Heart left ventricle (tissue), 16 donors: ENCODE measurements at regions not wholly inside any gene's neighbourhood (a gene's known extent, or its start where the extent isn't known, plus 50 kb on each side); places are given as distances from the start of the nearest gene placed in this dataset.

Source experiments
- ATAC-seq, 4 donors: fragments of 200-7000 bp; cut with Tn5 transposase; one replicate each; pipeline ENCODE4 v1.9.1; 2020 to 2022; ENCODE audit warnings: moderate library complexity in 4 of 4, mild to moderate bottlenecking in 3 of 4, moderate number of reproducible peaks in 1 of 4
- DNase-seq, 5 donors: peaks; one replicate each; pipeline ENCODE4 v3.0.0-alpha.2; 2020
- H3K27ac ChIP-seq, 12 donors: fragments of 200-600 bp; sonication (generic) in 4 of 12; one replicate each; pipeline versions ENCODE4 v1.5.0 to v1.8.0; 2016 to 2022; ENCODE audit warnings: mild to moderate bottlenecking in 2 of 12
- H3K27me3 ChIP-seq, 9 donors: fragments of 200-600 bp; sonication (generic) in 2 of 9; one replicate each; pipeline versions ENCODE4 v1.5.1 to v1.8.0; 2016 to 2022; ENCODE audit warnings: mild to moderate bottlenecking in 3 of 9
- H3K36me3 ChIP-seq, 9 donors: fragments of 200-600 bp; sonication (generic) in 2 of 9; one replicate each; pipeline versions ENCODE4 v1.5.0 to v1.8.0; 2018 to 2022; ENCODE audit warnings: mild to moderate bottlenecking in 2 of 9
- H3K4me1 ChIP-seq, 12 donors: fragments of 200-600 bp; sonication (generic) in 4 of 12; one replicate each; pipeline versions ENCODE4 v1.5.0 to v1.8.0; 2016 to 2022; ENCODE audit warnings: mild to moderate bottlenecking in 3 of 12
- H3K4me3 ChIP-seq, 12 donors: fragments of 200-600 bp; sonication (generic) in 4 of 12; one replicate each; pipeline versions ENCODE4 v1.5.0 to v1.8.0; 2017 to 2022; ENCODE audit warnings: mild to moderate bottlenecking in 9 of 12, moderate library complexity in 4 of 12
- H3K9me3 ChIP-seq, 12 donors: fragments of 200-600 bp; sonication (generic) in 4 of 12; one replicate each; pipeline versions ENCODE4 v1.5.0 to v1.8.0; 2016 to 2022; ENCODE audit warnings: mild to moderate bottlenecking in 1 of 12
- CTCF ChIP-seq, 12 donors: fragments of 200-600 bp; sonication (generic) in 4 of 12; IDR thresholded peaks; one replicate each; pipeline versions ENCODE4 v1.5.0 to v1.8.0; 2018 to 2022; ENCODE audit warnings: antibody characterized with exemption in 12 of 12, mild to moderate bottlenecking in 5 of 12
- POLR2A ChIP-seq, 2 donors: fragments of 450-650 bp; IDR thresholded peaks; one replicate each; pipeline ENCODE4 v1.6.1; 2017; ENCODE audit warnings: antibody characterized with exemption in 2 of 2, mild to moderate bottlenecking in 2 of 2, moderate library complexity in 2 of 2
- WGBS, 4 donors: extraction: QIAGEN DNeasy Blood & Tissue Kit in 2 of 4; methylation state at CpG; one replicate each; pipeline versions ENCODE4 v1.1.5 to v1.1.7; 2013 to 2018; 5-methylcytosine and 5-hydroxymethylcytosine counted together
- intact Hi-C, 10 donors: fragments of 100-400 bp; cut with DNase I; formaldehyde crosslinking; loops; one replicate each; pipeline versions ENCODE4 v1.11.1 to v1.14.2; 2022
- donor health status: ischemic (EF 13 %, LVEDD 7.1; RV severe dilation, severe dysfunction).
- donor health status: healthy with polysubstance abuse.
- donor health status: DM: no; HTN: yes; CAD: no.
- donor health status: DM: no; HTN: no; CAD: no.
- donor health status: ischemic (EF 25% LVEDD 6.9; RV normal size, moderate dysfunction).
- donor health status: ischemic (EF 25% LVEDD 5.7; RV mildly dilated, moderate dysfunction).
- donor health status: healthy.
- donor health status: DM: yes; HTN: yes; CAD: no.
- donor health status: ischemic (EF 35%, LVEDD 5.7; RV mildly dilated, moderate dysfunction).
- donor health status: nonischemic (EF 11% LVEDD 7.7; RV severe dilation, severe dysfunction).
- donor health status: DM: yes; HTN: yes; CAD: no.
- donor health status: PGD.
- donor health status: ischemic (EF 29% LVEDD 5.4; RV normal size, mild dysfunction).
- donor health status: nonischemic (EF 23%, LVEDD 6.1; RV moderate dilation, normal function).

GRCh38 chr6:33923857-33924514 lies 120.2 kb upstream of the MLN start:
- Histone ChIP-seq H3K36me3 (no peaks in the 10 kb centered on the region), H3K27me3 (no peaks in the 10 kb centered on the region), H3K9me3 (peaks cover 0 to 8% (median 0%) of the 10 kb centered on the region in 12 donors), H3K27ac (no peak overlapping the region), H3K4me1 (peaks cover 0 to 2% (median 0%) of the 10 kb centered on the region in 12 donors), H3K4me3 (no peak overlapping the region)
- DNase-seq: no peak
- no peak for ATAC-seq
- TF ChIP-seq POLR2A (IDR thresholded peaks at IDR 0.05) (no peak), CTCF (IDR thresholded peaks at IDR 0.05) (no peak)
- intact Hi-C loops: no loop called here
- 60 to 73% (median 62%) methylated on average over 8 to 10 of the region's 10 CpGs for WGBS, 4 donors

GRCh38 chr6:33921745-33922144 lies 117.9 kb upstream of the MLN start:
- ATAC-seq: no peak
- TF ChIP-seq POLR2A (IDR thresholded peaks at IDR 0.05) (no peak), CTCF (IDR thresholded peaks at IDR 0.05) (no peak)

GRCh38 chr6:33918175-33918695 lies 114.4 kb upstream of the MLN start:
- Histone ChIP-seq H3K36me3 (no peaks in the 10 kb centered on the region), H3K4me1 (peaks cover 0 to 17% (median 0%) of the 10 kb centered on the region in 12 donors), H3K9me3 (no peaks in the 10 kb centered on the region), H3K27ac (no peak overlapping the region), H3K27me3 (peaks cover 0 to 16% (median 0%) of the 10 kb centered on the region in 9 donors), H3K4me3 (no peak overlapping the region)
- WGBS, 4 donors: 52 to 67% (median 64%) methylated on average over 6 to 8 of the region's 8 CpGs
- intact Hi-C loops: no loop called here
- DNase-seq: peak in 1 of 5 donors; percentile 37
- ATAC-seq: no peak
- TF ChIP-seq POLR2A (IDR thresholded peaks at IDR 0.05) (no peak), CTCF (IDR thresholded peaks at IDR 0.05) (no peak)

More at GRCh38 chr6:33921745-33922144, 117.9 kb upstream of the MLN start:
- no peaks in the 10 kb centered on the region for H3K36me3 ChIP-seq
- H3K27me3 ChIP-seq: peaks cover 0 to 16% (median 0%) of the 10 kb centered on the region in 9 donors
- H3K9me3 ChIP-seq: no peaks in the 10 kb centered on the region
- DNase-seq: no peak
- H3K4me1 ChIP-seq: no peaks in the 10 kb centered on the region
- H3K4me3 ChIP-seq: no peak overlapping the region
- no peak overlapping the region for H3K27ac ChIP-seq
- intact Hi-C loops: no loop called here
- 87 to 92% (median 91%) methylated on average over 5 of the region's 5 CpGs for WGBS, 4 donors

GRCh38 chr6:33915134-33915533 lies 111.3 kb upstream of the MLN start:
- peak in 3 of 5 donors; percentile 52 to 53 (median 52) for DNase-seq

More at GRCh38 chr6:33915134-33915533, 111.3 kb upstream of the MLN start:
- ATAC-seq: peak in 1 of 4 donors; percentile 65
- H3K9me3 ChIP-seq: no peaks in the 10 kb centered on the region
- no peak overlapping the region for H3K4me3 ChIP-seq
- no peaks in the 10 kb centered on the region for H3K36me3 ChIP-seq
- H3K4me1 ChIP-seq: peaks cover 0 to 17% (median 0%) of the 10 kb centered on the region in 12 donors
- peaks cover 0 to 16% (median 0%) of the 10 kb centered on the region in 9 donors for H3K27me3 ChIP-seq
- no peak overlapping the region for H3K27ac ChIP-seq
- WGBS, 4 donors: 51 to 71% (median 63%) methylated on average over 3 of the region's 3 CpGs
- TF ChIP-seq POLR2A (IDR thresholded peaks at IDR 0.05) (no peak), CTCF (IDR thresholded peaks at IDR 0.05) (no peak)
- intact Hi-C loops: no loop called here
